GM12878 (cell line): ENCODE measurements at regions not wholly inside any gene's neighbourhood (a gene's known extent, or its start where the extent isn't known, plus 50 kb on each side); places are given as distances from the start of the nearest gene placed in this dataset.
"Not testable (repeated sequence)": the region's sequence is repeated elsewhere in the genome, so short reads cannot be mapped to it uniquely, and the experiment has no call there.

ENCODE experiments used
- ATAC-seq: fragments of 200-7000 bp; cut with Tn5 transposase; 3 replicates; pipeline ENCODE4 v1.9.1; 2020; ENCODE audit warnings: mild to moderate bottlenecking, moderate library complexity
- BruUV-seq: library from RNA; stranded (reverse); fragments of 400-500 nt; replicated peaks from 2 replicates; lab custom pipeline; 2021; lab: Mats Ljungman, UMichigan
- CTCF ChIA-PET: fragments of 300-600 bp; sonication (Branson Sonifier 250); formaldehyde crosslinking; extraction: SDS; loops from one replicate; lab custom pipeline; 2021; ENCODE audit warnings: inconsistent platforms; lab: Yijun Ruan, JAX
- POLR2A ChIA-PET: fragments of 350-600 bp; formaldehyde crosslinking; extraction: SDS; loops from one replicate; lab custom pipeline; 2021; ENCODE audit warnings: inconsistent platforms; lab: Charles Lee
- RAD21 ChIA-PET: fragments of 300-600 bp; sonication (Branson Sonifier 250); formaldehyde crosslinking; loops from one replicate; lab custom pipeline; 2023; ENCODE audit warnings: antibody characterized with exemption; ENCODE audit not compliant: unreplicated experiment; lab: Charles Lee
- SMC1A ChIA-PET: fragments of 300-600 bp; sonication (Branson Sonifier 250); formaldehyde crosslinking; loops from one replicate; lab custom pipeline; 2023; ENCODE audit not compliant: unreplicated experiment, uncharacterized antibody; lab: Charles Lee
- DNase-seq: peaks from one replicate; pipeline ENCODE4 v3.0.0-alpha.2; 2011; ENCODE audit warnings: low read depth, low spot score
- FAIRE-seq: peaks from 3 replicates; lab custom pipeline; 2011; peaks lifted over from hg19 to GRCh38; lab: Jason Lieb, UNC
- H2AFZ ChIP-seq: 2 replicates; pipeline ENCODE4 v1.6.0; 2011; ENCODE audit warnings: low read depth, low read length, control low read depth; ENCODE audit not compliant: control insufficient read depth
- H3K27ac ChIP-seq: 2 replicates; pipeline ENCODE4 v1.5.1; 2011; ENCODE audit warnings: control low read depth; ENCODE audit not compliant: control insufficient read depth, insufficient read depth
- H3K27me3 ChIP-seq, 2 experiments: replicated peaks in 1 of 2; 2 replicates each; pipeline versions ENCODE4 v1.6.0 to v1.6.1; 2011; ENCODE audit warnings: low read length in 1 of 2; ENCODE audit not compliant: control insufficient read depth in 2 of 2, insufficient read depth in 2 of 2
- H3K36me3 ChIP-seq, 2 experiments: 2 replicates each; pipeline ENCODE4 v1.5.1; 2011; ENCODE audit warnings: low read length in 1 of 2; ENCODE audit not compliant: control insufficient read depth in 2 of 2, insufficient read depth in 2 of 2
- H3K4me1 ChIP-seq: 2 replicates; pipeline ENCODE4 v1.6.1; 2011; ENCODE audit warnings: mild to moderate bottlenecking, low read length, moderate library complexity, mixed read lengths; ENCODE audit not compliant: control insufficient read depth, insufficient read depth
- H3K4me2 ChIP-seq: 2 replicates; pipeline ENCODE4 v1.6.0; 2011; ENCODE audit warnings: control low read depth; ENCODE audit not compliant: control insufficient read depth, insufficient read depth
- H3K4me3 ChIP-seq: fragments of 200-600 bp; sonication (generic); 2 replicates; pipeline ENCODE4 v1.5.1; 2016
- H3K79me2 ChIP-seq: 2 replicates; pipeline ENCODE4 v1.6.0; 2011; ENCODE audit warnings: low read length; ENCODE audit not compliant: control insufficient read depth, insufficient read depth
- H3K9ac ChIP-seq: 2 replicates; pipeline ENCODE4 v1.8.0; 2011; ENCODE audit warnings: low read length, control low read depth, mixed read lengths; ENCODE audit not compliant: control insufficient read depth, insufficient read depth
- H3K9me3 ChIP-seq: replicated peaks from 3 replicates; pipeline ENCODE4 v1.5.1; 2011; ENCODE audit warnings: mild to moderate bottlenecking, low read length; ENCODE audit not compliant: control insufficient read depth, insufficient read depth
- H4K20me1 ChIP-seq: 2 replicates; pipeline ENCODE4 v1.6.0; 2011; ENCODE audit not compliant: control insufficient read depth, insufficient read depth
- ATF7 ChIP-seq: fragments of 450-650 bp; IDR thresholded peaks from 2 replicates; pipeline ENCODE4 v1.6.1; 2016; ENCODE audit warnings: low read depth, mild to moderate bottlenecking
- EZH2 ChIP-seq: IDR thresholded peaks from 2 replicates; pipeline ENCODE4 v1.6.1; 2012; ENCODE audit warnings: low read depth, mild to moderate bottlenecking, control low read depth, inconsistent platforms, low read length, borderline replicate concordance; ENCODE audit not compliant: control insufficient read depth
- IKZF1 ChIP-seq: fragments of 450-650 bp; conservative IDR thresholded peaks from 2 replicates; pipeline ENCODE4 v1.6.1; 2017; ENCODE audit warnings: antibody characterized with exemption, mild to moderate bottlenecking
- PAX8 ChIP-seq: fragments of 450-650 bp; IDR thresholded peaks from 2 replicates; pipeline ENCODE4 v1.6.1; 2017; ENCODE audit warnings: mild to moderate bottlenecking, moderate library complexity
- ZBED1 ChIP-seq: IDR thresholded peaks from 2 replicates; pipeline ENCODE4 v1.6.1; 2016; ENCODE audit warnings: borderline replicate concordance
- WGBS: methylation state at CpG from one replicate; pipeline ENCODE4 v1.1.6; 2016; ENCODE audit warnings: low lambda C conversion rate; ENCODE audit not compliant: insufficient replicate concordance, insufficient coverage; ENCODE audit errors: missing lambda C conversion rate; 5-methylcytosine and 5-hydroxymethylcytosine counted together
- in situ Hi-C: fragments of 300-500 bp; cut with MboI; formaldehyde crosslinking; loops from 9 replicates; pipeline ENCODE4 v1.14.3; 2018; ENCODE audit warnings: mixed read lengths
- intact Hi-C: fragments of 100-400 bp; cut with micrococcal nuclease; formaldehyde crosslinking; loops from one replicate; pipeline ENCODE4 v1.14.2; 2022; ENCODE audit not compliant: unreplicated experiment
- TF ChIP-seq, protein P1 (sequence below): fragments of 450-650 bp; conservative IDR thresholded peaks from 2 replicates; pipeline ENCODE4 v1.6.1; 2017; ENCODE audit warnings: mild to moderate bottlenecking, moderate library complexity

GRCh38 chr18:75840131-75840530 is 412.6 kb upstream of the SMIM21 start:
- H4K20me1 ChIP-seq, result no peaks in the 10 kb centered on the region
- H3K4me2 ChIP-seq, result no peak overlapping the region
- CTCF ChIA-PET, result no interaction called here
- no peak for DNase-seq
- SMC1A ChIA-PET, result no interaction called here
- H3K79me2 ChIP-seq, result no peaks in the 10 kb centered on the region
- BruUV-seq, result no TSS peak
- H3K9ac ChIP-seq, result no peak overlapping the region
- no peak overlapping the region for H3K4me3 ChIP-seq
- no peak for ATAC-seq
- 46% methylated on average over 3 of the region's 4 CpGs for WGBS
- in situ Hi-C loops, result no loop called here
- RAD21 ChIA-PET, result no interaction called here
- TF ChIP-seq ATF7 (no peak), EZH2 (no peak), ZBED1 (no peak), PAX8 (no peak), IKZF1 (no peak)
- TF ChIP-seq, protein P1, sequence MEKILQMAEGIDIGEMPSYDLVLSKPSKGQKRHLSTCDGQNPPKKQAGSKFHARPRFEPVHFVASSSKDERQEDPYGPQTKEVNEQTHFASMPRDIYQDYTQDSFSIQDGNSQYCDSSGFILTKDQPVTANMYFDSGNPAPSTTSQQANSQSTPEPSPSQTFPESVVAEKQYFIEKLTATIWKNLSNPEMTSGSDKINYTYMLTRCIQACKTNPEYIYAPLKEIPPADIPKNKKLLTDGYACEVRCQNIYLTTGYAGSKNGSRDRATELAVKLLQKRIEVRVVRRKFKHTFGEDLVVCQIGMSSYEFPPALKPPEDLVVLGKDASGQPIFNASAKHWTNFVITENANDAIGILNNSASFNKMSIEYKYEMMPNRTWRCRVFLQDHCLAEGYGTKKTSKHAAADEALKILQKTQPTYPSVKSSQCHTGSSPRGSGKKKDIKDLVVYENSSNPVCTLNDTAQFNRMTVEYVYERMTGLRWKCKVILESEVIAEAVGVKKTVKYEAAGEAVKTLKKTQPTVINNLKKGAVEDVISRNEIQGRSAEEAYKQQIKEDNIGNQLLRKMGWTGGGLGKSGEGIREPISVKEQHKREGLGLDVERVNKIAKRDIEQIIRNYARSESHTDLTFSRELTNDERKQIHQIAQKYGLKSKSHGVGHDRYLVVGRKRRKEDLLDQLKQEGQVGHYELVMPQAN, result no peak
- TF ChIP-seq, all 136 proteins: peak for 0
- no peak for FAIRE-seq
- H3K36me3 ChIP-seq, result no peaks in the 10 kb centered on the region
- no peaks in the 10 kb centered on the region for H3K9me3 ChIP-seq
- H3K27ac ChIP-seq, result no peak overlapping the region
- H3K27me3 ChIP-seq, result no peaks in the 10 kb centered on the region
- H2AFZ ChIP-seq, result no peak overlapping the region
- intact Hi-C loops, result no loop called here
- H3K4me1 ChIP-seq, result no peaks in the 10 kb centered on the region
- POLR2A ChIA-PET, result no interaction called here

DNA sequence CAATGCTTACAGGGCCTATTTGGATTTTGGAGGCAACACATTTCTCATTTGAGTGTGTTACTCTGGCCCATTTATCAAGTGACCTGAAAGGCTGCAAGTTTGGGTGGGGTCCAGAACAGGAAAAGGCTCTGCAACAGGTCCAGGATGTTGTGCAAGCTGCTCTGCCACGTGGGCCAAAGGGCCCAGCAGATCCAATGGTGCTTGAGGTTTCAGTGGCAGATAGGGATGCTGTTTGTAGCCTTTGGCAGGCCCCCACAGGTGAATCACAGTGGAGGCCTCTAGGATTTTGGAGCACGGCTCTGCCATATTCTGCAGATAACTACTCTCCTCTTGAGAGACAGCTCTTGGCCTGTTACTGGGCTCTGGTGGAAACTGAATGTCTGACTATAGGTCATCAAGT is 412.2 kb upstream of the SMIM21 start:
- H3K4me2 ChIP-seq, H3K9me3 ChIP-seq, BruUV-seq, in situ Hi-C loops, ATAC-seq, SMC1A ChIA-PET, RAD21 ChIA-PET, H2AFZ ChIP-seq, H3K79me2 ChIP-seq, FAIRE-seq, intact Hi-C loops, H4K20me1 ChIP-seq, H3K4me3 ChIP-seq, POLR2A ChIA-PET, DNase-seq, H3K4me1 ChIP-seq, H3K27ac ChIP-seq, H3K27me3 ChIP-seq, CTCF ChIA-PET, H3K36me3 ChIP-seq, H3K9ac ChIP-seq: not testable (repeated sequence)
- WGBS, result 17% methylated on average over 2 of the region's 2 CpGs
